HG03159 (cell line): ENCODE measurements at regions not wholly inside any gene's neighbourhood (a gene's known extent, or its start where the extent isn't known, plus 50 kb on each side); places are given as distances from the start of the nearest gene placed in this dataset.
A peak's percentile ranks its signal among the peaks of the same experiment; 100 is the strongest.

Experiments
- ATAC-seq: cut with Tn5 transposase; IDR thresholded peaks from one replicate; pipeline ENCODE4 v1.9.1; 2021; ENCODE audit warnings: mild to moderate bottlenecking, moderate library complexity; ENCODE audit not compliant: unreplicated experiment

GRCh38 chr7:135831455-135832195 is 83.0 kb upstream of the FAM180A start:
- no peak for ATAC-seq

GRCh38 chr7:135828604-135829003 is 80.0 kb upstream of the FAM180A start:
- ATAC-seq: no peak

- ATAC-seq: no peak
These were observed 78.8 kb upstream of the FAM180A start for GRCh38 chr7:135827391-135827790.

GRCh38 chr7:135825406-135825805 is 76.8 kb upstream of the FAM180A start:
- no peak for ATAC-seq

GRCh38 chr7:135822376-135822775 is 73.8 kb upstream of the FAM180A start:
- no peak for ATAC-seq

- no peak for ATAC-seq
These were observed 69.0 kb upstream of the FAM180A start for GRCh38 chr7:135817583-135817982.

GRCh38 chr7:135815033-135815432 is 66.4 kb upstream of the FAM180A start:
- ATAC-seq: no peak

GRCh38 chr7:135812148-135812547 is 63.5 kb upstream of the FAM180A start:
- ATAC-seq: no peak

- no peak for ATAC-seq
These were observed 62.9 kb upstream of the FAM180A start for GRCh38 chr7:135811506-135811905.

- no peak for ATAC-seq
These were observed 59.6 kb upstream of the FAM180A start for GRCh38 chr7:135808206-135808605.

- ATAC-seq: no peak
These were observed 54.5 kb upstream of the FAM180A start for GRCh38 chr7:135803143-135803542.

GRCh38 chr7:135802697-135803096 is 54.1 kb upstream of the FAM180A start:
- no peak for ATAC-seq

- ATAC-seq: no peak
These were observed 53.3 kb upstream of the FAM180A start for GRCh38 chr7:135801877-135802276.

- ATAC-seq: peak; percentile 73
These were observed 52.6 kb upstream of the FAM180A start for GRCh38 chr7:135801045-135801693.

GRCh38 chr7:135800560-135800959 is 51.9 kb upstream of the FAM180A start:
- ATAC-seq: no peak

GRCh38 chr7:135799881-135800280 is 51.3 kb upstream of the FAM180A start:
- no peak for ATAC-seq
